Duodenal mucosa (tissue), 2 donors: ENCODE measurements at regions not wholly inside any gene's neighbourhood (a gene's known extent, or its start where the extent isn't known, plus 50 kb on each side); places are given as distances from the start of the nearest gene placed in this dataset.

Experiments used
- H3K27ac ChIP-seq: one replicate; pipeline ENCODE4 v1.7.0; 2013; ENCODE audit warnings: low read depth, low read length
- H3K27me3 ChIP-seq, 2 donors: one replicate each; pipeline ENCODE4 v1.7.0; 2013; ENCODE audit warnings: low read length in 2 of 2, control low read depth in 1 of 2; ENCODE audit not compliant: insufficient read depth in 2 of 2, control insufficient read depth in 1 of 2
- H3K36me3 ChIP-seq, 2 donors: one replicate each; pipeline ENCODE4 v1.7.0; 2013; ENCODE audit warnings: low read length in 2 of 2, control low read depth in 1 of 2; ENCODE audit not compliant: insufficient read depth in 2 of 2, control insufficient read depth in 1 of 2
- H3K4me1 ChIP-seq, 2 donors: one replicate each; pipeline ENCODE4 v1.7.0; 2013; ENCODE audit warnings: low read length in 2 of 2, control low read depth in 1 of 2; ENCODE audit not compliant: insufficient read depth in 2 of 2, control insufficient read depth in 1 of 2
- H3K4me3 ChIP-seq, 2 donors: one replicate each; pipeline ENCODE4 v1.7.0; 2013; ENCODE audit warnings: low read length in 2 of 2, low read depth in 1 of 2
- H3K9ac ChIP-seq, 2 donors: one replicate each; pipeline ENCODE4 v1.7.0; 2013; ENCODE audit warnings: low read length in 2 of 2, low read depth in 1 of 2
- H3K9me3 ChIP-seq, 2 donors: one replicate each; pipeline ENCODE4 v1.7.0; 2013; ENCODE audit warnings: low read length in 2 of 2, control low read depth in 1 of 2; ENCODE audit not compliant: control insufficient read depth in 1 of 2

- Histone ChIP-seq H3K27me3 (no peaks in the 10 kb centered on the region), H3K4me3 (no peak overlapping the region), H3K4me1 (no peaks in the 10 kb centered on the region), H3K9ac (no peak overlapping the region), H3K27ac (no peak overlapping the region), H3K36me3 (no peaks in the 10 kb centered on the region), H3K9me3 (no peaks in the 10 kb centered on the region)
Measured at GRCh38 chrX:137233478-137233877, 199.7 kb upstream of the GPR101 start.

GRCh38 chrX:137227151-137227550 lies 193.4 kb upstream of the GPR101 start:
- Histone ChIP-seq H3K27ac (no peak overlapping the region), H3K27me3 (no peaks in the 10 kb centered on the region), H3K36me3 (no peaks in the 10 kb centered on the region), H3K9me3 (no peaks in the 10 kb centered on the region), H3K9ac (no peak overlapping the region), H3K4me1 (no peaks in the 10 kb centered on the region), H3K4me3 (no peak overlapping the region)

GRCh38 chrX:137215467-137215866 lies 181.7 kb upstream of the GPR101 start:
- Histone ChIP-seq H3K27ac (no peak overlapping the region), H3K27me3 (no peaks in the 10 kb centered on the region), H3K4me3 (no peak overlapping the region), H3K4me1 (no peaks in the 10 kb centered on the region), H3K36me3 (no peaks in the 10 kb centered on the region), H3K9ac (no peak overlapping the region), H3K9me3 (no peaks in the 10 kb centered on the region)

- no peaks in the 10 kb centered on the region for H3K4me1 ChIP-seq
- no peaks in the 10 kb centered on the region for H3K27me3 ChIP-seq
- no peak overlapping the region for H3K4me3 ChIP-seq
- H3K36me3 ChIP-seq: no peaks in the 10 kb centered on the region
- H3K27ac ChIP-seq: no peak overlapping the region
- H3K9me3 ChIP-seq: no peaks in the 10 kb centered on the region
- no peak overlapping the region for H3K9ac ChIP-seq
Measured at GRCh38 chrX:137212078-137212632, 178.4 kb upstream of the GPR101 start.

- H3K27ac ChIP-seq: no peak overlapping the region
- H3K36me3 ChIP-seq: no peaks in the 10 kb centered on the region
- no peak overlapping the region for H3K4me3 ChIP-seq
- no peaks in the 10 kb centered on the region for H3K4me1 ChIP-seq
- no peaks in the 10 kb centered on the region for H3K9me3 ChIP-seq
- no peaks in the 10 kb centered on the region for H3K27me3 ChIP-seq
- no peak overlapping the region for H3K9ac ChIP-seq
Measured at GRCh38 chrX:137198040-137198439, 164.2 kb upstream of the GPR101 start.

GRCh38 chrX:137195991-137196390 lies 162.2 kb upstream of the GPR101 start:
- Histone ChIP-seq H3K4me3 (no peak overlapping the region), H3K36me3 (no peaks in the 10 kb centered on the region), H3K9me3 (no peaks in the 10 kb centered on the region), H3K27me3 (no peaks in the 10 kb centered on the region), H3K27ac (no peak overlapping the region), H3K9ac (no peak overlapping the region), H3K4me1 (no peaks in the 10 kb centered on the region)

GRCh38 chrX:137195296-137195695 lies 161.5 kb upstream of the GPR101 start:
- no peaks in the 10 kb centered on the region for H3K9me3 ChIP-seq
- no peak overlapping the region for H3K9ac ChIP-seq
- H3K4me1 ChIP-seq: no peaks in the 10 kb centered on the region
- H3K4me3 ChIP-seq: no peak overlapping the region
- H3K27me3 ChIP-seq: no peaks in the 10 kb centered on the region
- no peak overlapping the region for H3K27ac ChIP-seq
- no peaks in the 10 kb centered on the region for H3K36me3 ChIP-seq

- Histone ChIP-seq H3K9ac (no peak overlapping the region), H3K27ac (no peak overlapping the region), H3K27me3 (no peaks in the 10 kb centered on the region), H3K4me3 (no peak overlapping the region), H3K4me1 (no peaks in the 10 kb centered on the region), H3K36me3 (no peaks in the 10 kb centered on the region), H3K9me3 (no peaks in the 10 kb centered on the region)
Measured at GRCh38 chrX:137194164-137194563, 160.4 kb upstream of the GPR101 start.

GRCh38 chrX:137187540-137187939 lies 153.7 kb upstream of the GPR101 start:
- Histone ChIP-seq H3K9me3 (no peaks in the 10 kb centered on the region), H3K27ac (no peak overlapping the region), H3K4me1 (no peaks in the 10 kb centered on the region), H3K36me3 (no peaks in the 10 kb centered on the region), H3K9ac (no peak overlapping the region), H3K4me3 (no peak overlapping the region), H3K27me3 (no peaks in the 10 kb centered on the region)

GRCh38 chrX:137178392-137178791 lies 144.6 kb upstream of the GPR101 start:
- no peaks in the 10 kb centered on the region for H3K27me3 ChIP-seq
- no peaks in the 10 kb centered on the region for H3K4me1 ChIP-seq
- H3K9me3 ChIP-seq: no peaks in the 10 kb centered on the region
- H3K27ac ChIP-seq: no peak overlapping the region
- H3K9ac ChIP-seq: no peak overlapping the region
- H3K36me3 ChIP-seq: no peaks in the 10 kb centered on the region
- H3K4me3 ChIP-seq: no peak overlapping the region
